Activated naive CD4-positive, alpha-beta T cell treated with anti-CD3 and anti-CD28 coated beads, Interleukin-2, amount 50 U/mL, for 24 hours (primary cell): ENCODE measurements at regions not wholly inside any gene's neighbourhood (a gene's known extent, or its start where the extent isn't known, plus 50 kb on each side); places are given as distances from the start of the nearest gene placed in this dataset.
"Not testable (repeated sequence)": the region's sequence is repeated elsewhere in the genome, so short reads cannot be mapped to it uniquely, and the experiment has no call there.

Source experiments
- H3K27ac Mint-ChIP-seq: one replicate; pipeline ENCODE4 v1.8.0; 2021; ENCODE audit warnings: mild to moderate bottlenecking, mixed read lengths
- H3K27me3 Mint-ChIP-seq: one replicate; pipeline ENCODE4 v1.8.0; 2021; ENCODE audit warnings: mixed read lengths
- H3K36me3 Mint-ChIP-seq: one replicate; pipeline ENCODE4 v1.8.0; 2021; ENCODE audit warnings: mixed read lengths
- H3K4me1 Mint-ChIP-seq: one replicate; pipeline ENCODE4 v1.8.0; 2021; ENCODE audit warnings: mixed read lengths
- H3K4me3 Mint-ChIP-seq: one replicate; pipeline ENCODE4 v1.8.0; 2021; ENCODE audit warnings: mild to moderate bottlenecking, mixed read lengths
- H3K9me3 Mint-ChIP-seq: one replicate; pipeline ENCODE4 v1.8.0; 2021; ENCODE audit warnings: mixed read lengths

GRCh38 chr6:90374201-90374600 is 77.6 kb upstream of the BACH2 start:
- H3K27me3 Mint-ChIP-seq, result no peaks in the 10 kb centered on the region
- no peak overlapping the region for H3K4me3 Mint-ChIP-seq
- no peaks in the 10 kb centered on the region for H3K9me3 Mint-ChIP-seq
- H3K36me3 Mint-ChIP-seq, result no peaks in the 10 kb centered on the region
- H3K4me1 Mint-ChIP-seq, result peaks cover 9% of the 10 kb centered on the region
- no peak overlapping the region for H3K27ac Mint-ChIP-seq

GRCh38 chr6:90372885-90373284 is 76.2 kb upstream of the BACH2 start:
- Mint-ChIP-seq H3K9me3 (no peaks in the 10 kb centered on the region), H3K27me3 (no peaks in the 10 kb centered on the region), H3K4me1 (peaks cover 13% of the 10 kb centered on the region), H3K27ac (no peak overlapping the region), H3K36me3 (no peaks in the 10 kb centered on the region), H3K4me3 (no peak overlapping the region)

- H3K4me1 Mint-ChIP-seq, result peaks cover 13% of the 10 kb centered on the region
- H3K4me3 Mint-ChIP-seq, result no peak overlapping the region
- H3K9me3 Mint-ChIP-seq, result no peaks in the 10 kb centered on the region
- H3K27ac Mint-ChIP-seq, result no peak overlapping the region
- no peaks in the 10 kb centered on the region for H3K27me3 Mint-ChIP-seq
- H3K36me3 Mint-ChIP-seq, result no peaks in the 10 kb centered on the region
Observed at GRCh38 chr6:90372450-90372849, 75.8 kb upstream of the BACH2 start.

GRCh38 chr6:90370493-90370959 is 73.9 kb upstream of the BACH2 start:
- Mint-ChIP-seq H3K9me3 (no peaks in the 10 kb centered on the region), H3K4me1 (peaks cover 13% of the 10 kb centered on the region), H3K27me3 (no peaks in the 10 kb centered on the region), H3K36me3 (no peaks in the 10 kb centered on the region), H3K27ac (peak overlapping the region; percentile 4), H3K4me3 (no peak overlapping the region)

- no peaks in the 10 kb centered on the region for H3K9me3 Mint-ChIP-seq
- no peak overlapping the region for H3K27ac Mint-ChIP-seq
- peaks cover 13% of the 10 kb centered on the region for H3K4me1 Mint-ChIP-seq
- no peaks in the 10 kb centered on the region for H3K27me3 Mint-ChIP-seq
- H3K4me3 Mint-ChIP-seq, result no peak overlapping the region
- no peaks in the 10 kb centered on the region for H3K36me3 Mint-ChIP-seq
Observed at GRCh38 chr6:90369651-90370050, 73.0 kb upstream of the BACH2 start.

GRCh38 chr6:90369024-90369519 is 72.4 kb upstream of the BACH2 start:
- H3K9me3 Mint-ChIP-seq, result no peaks in the 10 kb centered on the region
- no peaks in the 10 kb centered on the region for H3K27me3 Mint-ChIP-seq
- H3K4me1 Mint-ChIP-seq, result peaks cover 13% of the 10 kb centered on the region
- H3K27ac Mint-ChIP-seq, result no peak overlapping the region
- H3K36me3 Mint-ChIP-seq, result no peaks in the 10 kb centered on the region
- no peak overlapping the region for H3K4me3 Mint-ChIP-seq

- H3K27me3 Mint-ChIP-seq, result no peaks in the 10 kb centered on the region
- no peaks in the 10 kb centered on the region for H3K9me3 Mint-ChIP-seq
- H3K27ac Mint-ChIP-seq, result no peak overlapping the region
- no peaks in the 10 kb centered on the region for H3K36me3 Mint-ChIP-seq
- H3K4me3 Mint-ChIP-seq, result no peak overlapping the region
- H3K4me1 Mint-ChIP-seq, result peaks cover 13% of the 10 kb centered on the region
Observed at GRCh38 chr6:90368601-90369000, 72.0 kb upstream of the BACH2 start.

- Mint-ChIP-seq H3K27ac (no peak overlapping the region), H3K9me3 (no peaks in the 10 kb centered on the region), H3K27me3 (no peaks in the 10 kb centered on the region), H3K36me3 (no peaks in the 10 kb centered on the region), H3K4me3 (no peak overlapping the region), H3K4me1 (peaks cover 13% of the 10 kb centered on the region)
Observed at GRCh38 chr6:90368001-90368400, 71.4 kb upstream of the BACH2 start.

GRCh38 chr6:90365565-90366219 is 69.0 kb upstream of the BACH2 start:
- Mint-ChIP-seq H3K36me3 (no peaks in the 10 kb centered on the region), H3K4me3 (no peak overlapping the region)

GRCh38 chr6:90365002-90365401 is 68.4 kb upstream of the BACH2 start:
- no peak overlapping the region for H3K4me3 Mint-ChIP-seq
- no peak overlapping the region for H3K27ac Mint-ChIP-seq
- no peaks in the 10 kb centered on the region for H3K27me3 Mint-ChIP-seq
- H3K36me3 Mint-ChIP-seq, result no peaks in the 10 kb centered on the region
- peaks cover 4% of the 10 kb centered on the region for H3K4me1 Mint-ChIP-seq
- no peaks in the 10 kb centered on the region for H3K9me3 Mint-ChIP-seq

More at GRCh38 chr6:90365565-90366219, 69.0 kb upstream of the BACH2 start:
- no peaks in the 10 kb centered on the region for H3K9me3 Mint-ChIP-seq
- peaks cover 9% of the 10 kb centered on the region for H3K4me1 Mint-ChIP-seq
- H3K27me3 Mint-ChIP-seq, result no peaks in the 10 kb centered on the region
- no peak overlapping the region for H3K27ac Mint-ChIP-seq

- Mint-ChIP-seq H3K27ac (no peak overlapping the region), H3K4me1 (peaks cover 4% of the 10 kb centered on the region), H3K4me3 (no peak overlapping the region)
Observed at GRCh38 chr6:90364286-90364685, 67.6 kb upstream of the BACH2 start.

GRCh38 chr6:90362318-90362717 is 65.7 kb upstream of the BACH2 start:
- H3K27me3 Mint-ChIP-seq, result no peaks in the 10 kb centered on the region
- H3K27ac Mint-ChIP-seq, result no peak overlapping the region

More at GRCh38 chr6:90364286-90364685, 67.6 kb upstream of the BACH2 start:
- H3K36me3 Mint-ChIP-seq, result no peaks in the 10 kb centered on the region
- no peaks in the 10 kb centered on the region for H3K27me3 Mint-ChIP-seq
- H3K9me3 Mint-ChIP-seq, result no peaks in the 10 kb centered on the region

GRCh38 chr6:90361174-90361573 is 64.5 kb upstream of the BACH2 start:
- peaks cover 1% of the 10 kb centered on the region for H3K36me3 Mint-ChIP-seq
- H3K4me3 Mint-ChIP-seq, result no peak overlapping the region
- no peaks in the 10 kb centered on the region for H3K27me3 Mint-ChIP-seq
- H3K27ac Mint-ChIP-seq, result no peak overlapping the region
- peaks cover 2% of the 10 kb centered on the region for H3K4me1 Mint-ChIP-seq
- H3K9me3 Mint-ChIP-seq, result no peaks in the 10 kb centered on the region

More at GRCh38 chr6:90362318-90362717, 65.7 kb upstream of the BACH2 start:
- Mint-ChIP-seq H3K4me3 (no peak overlapping the region), H3K9me3 (no peaks in the 10 kb centered on the region), H3K4me1 (no peaks in the 10 kb centered on the region), H3K36me3 (no peaks in the 10 kb centered on the region)

- not testable (repeated sequence) for H3K27me3 Mint-ChIP-seq, H3K4me3 Mint-ChIP-seq, H3K36me3 Mint-ChIP-seq, H3K27ac Mint-ChIP-seq, H3K9me3 Mint-ChIP-seq
- H3K4me1 Mint-ChIP-seq, result peaks cover 15% of the 10 kb centered on the region
Observed at GRCh38 chr6:90358036-90358770, 61.6 kb upstream of the BACH2 start.

- H3K27me3 Mint-ChIP-seq, result no peaks in the 10 kb centered on the region
- H3K27ac Mint-ChIP-seq, result peak overlapping the region; percentile 86
- H3K4me3 Mint-ChIP-seq, result no peak overlapping the region
- peaks cover 33% of the 10 kb centered on the region for H3K4me1 Mint-ChIP-seq
- no peaks in the 10 kb centered on the region for H3K9me3 Mint-ChIP-seq
- peaks cover 1% of the 10 kb centered on the region for H3K36me3 Mint-ChIP-seq
Observed at GRCh38 chr6:90356012-90356421, 59.4 kb upstream of the BACH2 start.

- no peaks in the 10 kb centered on the region for H3K9me3 Mint-ChIP-seq
- H3K4me1 Mint-ChIP-seq, result peaks cover 44% of the 10 kb centered on the region
- no peak overlapping the region for H3K4me3 Mint-ChIP-seq
- H3K27ac Mint-ChIP-seq, result no peak overlapping the region
- H3K36me3 Mint-ChIP-seq, result peaks cover 1% of the 10 kb centered on the region
- H3K27me3 Mint-ChIP-seq, result no peaks in the 10 kb centered on the region
Observed at GRCh38 chr6:90354961-90355360, 58.3 kb upstream of the BACH2 start.
